ENCODE measurements at regions not wholly inside any gene's neighbourhood (a gene's known extent, or its start where the extent isn't known, plus 50 kb on each side); places are given as distances from the start of the nearest gene placed in this dataset.

DNA sequence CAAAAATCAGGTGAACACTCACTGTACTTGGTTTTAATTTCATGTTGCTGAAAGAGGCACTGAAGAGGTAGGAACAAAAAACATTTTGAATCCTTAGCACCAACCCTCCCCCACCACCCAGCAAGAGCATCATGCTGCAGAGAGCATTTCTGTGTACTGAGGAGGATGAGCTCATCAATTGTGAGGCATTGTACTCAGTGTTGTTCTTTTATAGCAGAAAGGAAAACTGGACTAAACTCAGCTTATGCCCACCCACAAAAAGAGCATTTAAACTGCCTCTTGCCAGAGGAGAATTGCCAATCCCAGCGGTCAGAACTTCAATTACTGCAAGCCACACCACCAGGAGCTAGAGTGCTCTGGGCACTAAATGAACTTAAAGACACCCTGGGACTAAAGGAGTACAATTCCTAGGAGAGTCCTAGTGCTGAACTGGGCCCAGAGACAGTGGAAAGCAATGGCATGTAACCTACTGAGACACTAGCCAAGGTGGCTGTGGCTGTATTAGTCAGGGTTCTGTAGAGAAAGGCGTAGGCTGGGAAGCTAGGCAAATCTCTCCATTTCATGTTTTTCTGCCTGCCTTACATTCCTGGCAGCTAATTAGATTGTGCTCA, 280.7 kb upstream of the KLHL4 start:
- TF ChIP-seq, protein P1, sequence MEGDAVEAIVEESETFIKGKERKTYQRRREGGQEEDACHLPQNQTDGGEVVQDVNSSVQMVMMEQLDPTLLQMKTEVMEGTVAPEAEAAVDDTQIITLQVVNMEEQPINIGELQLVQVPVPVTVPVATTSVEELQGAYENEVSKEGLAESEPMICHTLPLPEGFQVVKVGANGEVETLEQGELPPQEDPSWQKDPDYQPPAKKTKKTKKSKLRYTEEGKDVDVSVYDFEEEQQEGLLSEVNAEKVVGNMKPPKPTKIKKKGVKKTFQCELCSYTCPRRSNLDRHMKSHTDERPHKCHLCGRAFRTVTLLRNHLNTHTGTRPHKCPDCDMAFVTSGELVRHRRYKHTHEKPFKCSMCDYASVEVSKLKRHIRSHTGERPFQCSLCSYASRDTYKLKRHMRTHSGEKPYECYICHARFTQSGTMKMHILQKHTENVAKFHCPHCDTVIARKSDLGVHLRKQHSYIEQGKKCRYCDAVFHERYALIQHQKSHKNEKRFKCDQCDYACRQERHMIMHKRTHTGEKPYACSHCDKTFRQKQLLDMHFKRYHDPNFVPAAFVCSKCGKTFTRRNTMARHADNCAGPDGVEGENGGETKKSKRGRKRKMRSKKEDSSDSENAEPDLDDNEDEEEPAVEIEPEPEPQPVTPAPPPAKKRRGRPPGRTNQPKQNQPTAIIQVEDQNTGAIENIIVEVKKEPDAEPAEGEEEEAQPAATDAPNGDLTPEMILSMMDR (IDR thresholded peaks at IDR 0.05) = no peak
- no peak for TF ChIP-seq POLR2AphosphoS5 (IDR thresholded peaks at IDR 0.05)

All from transverse colon (tissue), 4 donors.